Hepatic stellate cell (primary cell): ENCODE measurements at regions not wholly inside any gene's neighbourhood (a gene's known extent, or its start where the extent isn't known, plus 50 kb on each side); places are given as distances from the start of the nearest gene placed in this dataset.
"Not testable (repeated sequence)": the region's sequence is repeated elsewhere in the genome, so short reads cannot be mapped to it uniquely, and the experiment has no call there.

ENCODE experiments used
- DNase-seq: peaks from one replicate; pipeline ENCODE4 v3.0.0; 2011; ENCODE audit warnings: low spot score

- DNase-seq: not testable (repeated sequence)
Measured at GRCh38 chr3:72028307-72028706, 243.4 kb upstream of the PROK2 start.

- not testable (repeated sequence) for DNase-seq
Measured at GRCh38 chr3:72027728-72028127, 242.8 kb upstream of the PROK2 start.

- no peak for DNase-seq
Measured at GRCh38 chr3:72022027-72022426, 237.1 kb upstream of the PROK2 start.

GRCh38 chr3:72021531-72021930 is 236.6 kb upstream of the PROK2 start:
- DNase-seq: no peak

GRCh38 chr3:72018343-72018984 is 233.5 kb upstream of the PROK2 start:
- no peak for DNase-seq

- no peak for DNase-seq
Measured at GRCh38 chr3:72017935-72018334, 233.0 kb upstream of the PROK2 start.

GRCh38 chr3:72017311-72017710 is 232.4 kb upstream of the PROK2 start:
- DNase-seq: no peak

GRCh38 chr3:72015463-72015862 is 230.5 kb upstream of the PROK2 start:
- no peak for DNase-seq

GRCh38 chr3:72013084-72013483 is 228.1 kb upstream of the PROK2 start:
- DNase-seq: no peak

GRCh38 chr3:72012363-72012762 is 227.4 kb upstream of the PROK2 start:
- no peak for DNase-seq

- DNase-seq: no peak
Measured at GRCh38 chr3:72011485-72011884, 226.5 kb upstream of the PROK2 start.

GRCh38 chr3:72009851-72010443 is 225.0 kb upstream of the PROK2 start:
- no peak for DNase-seq

GRCh38 chr3:72008226-72008996 is 223.5 kb upstream of the PROK2 start:
- DNase-seq: no peak

- DNase-seq: no peak
Measured at GRCh38 chr3:72006631-72007556, 221.9 kb upstream of the PROK2 start.

- DNase-seq: no peak
Measured at GRCh38 chr3:72004749-72005292, 219.9 kb upstream of the PROK2 start.

GRCh38 chr3:72003936-72004335 is 219.0 kb upstream of the PROK2 start:
- DNase-seq: no peak

GRCh38 chr3:72001758-72002157 is 216.8 kb upstream of the PROK2 start:
- no peak for DNase-seq

GRCh38 chr3:71998995-71999673 is 214.2 kb upstream of the PROK2 start:
- DNase-seq: peak; percentile 9

- no peak for DNase-seq
Measured at GRCh38 chr3:71997066-71997653, 212.2 kb upstream of the PROK2 start.

GRCh38 chr3:71994906-71995305 is 210.0 kb upstream of the PROK2 start:
- DNase-seq: no peak

- DNase-seq: no peak
Measured at GRCh38 chr3:71994203-71994602, 209.3 kb upstream of the PROK2 start.
